Natural killer cell (primary cell): ENCODE measurements at regions not wholly inside any gene's neighbourhood (a gene's known extent, or its start where the extent isn't known, plus 50 kb on each side); places are given as distances from the start of the nearest gene placed in this dataset.

ENCODE experiments used
- ATAC-seq, 3 donors: fragments of 150-1000 bp in 2 of 3; fragments of 200-7000 bp in 1 of 3; cut with Tn5 transposase; 1 replicate in 1 of 3; 2 replicates in 2 of 3; pipeline ENCODE4 v1.10.0; 2021; ENCODE audit warnings: mild to moderate bottlenecking in 2 of 3, moderate library complexity in 2 of 3
- DNase-seq, 2 donors: peaks; one replicate each; pipeline versions ENCODE4 v3.0.0 to v3.0.0-alpha.2; 2013 to 2021; ENCODE audit warnings: mixed read lengths in 1 of 2
- H3K27ac ChIP-seq: one replicate; pipeline ENCODE4 v1.5.1; 2013; ENCODE audit warnings: mild to moderate bottlenecking, low read length
- H3K27me3 ChIP-seq: one replicate; pipeline ENCODE4 v1.6.1; 2013; ENCODE audit warnings: low read length; ENCODE audit not compliant: control insufficient read depth, insufficient read depth
- H3K36me3 ChIP-seq: one replicate; pipeline ENCODE4 v1.6.1; 2013; ENCODE audit warnings: low read length; ENCODE audit not compliant: control insufficient read depth, insufficient read depth
- H3K4me1 ChIP-seq: one replicate; pipeline ENCODE4 v1.6.1; 2013; ENCODE audit warnings: low read length; ENCODE audit not compliant: control insufficient read depth, insufficient read depth
- H3K4me3 ChIP-seq: one replicate; pipeline ENCODE4 v1.5.1; 2013; ENCODE audit warnings: low read length
- H3K9me3 ChIP-seq: one replicate; pipeline ENCODE4 v1.6.1; 2013; ENCODE audit warnings: low read length; ENCODE audit not compliant: control insufficient read depth, insufficient read depth
- H3K27ac Mint-ChIP-seq, 2 donors: one replicate each; pipeline ENCODE4 v1.8.0; 2022; ENCODE audit warnings: mild to moderate bottlenecking in 2 of 2, mixed read lengths in 2 of 2, moderate library complexity in 1 of 2
- H3K27me3 Mint-ChIP-seq, 2 donors: one replicate each; pipeline ENCODE4 v1.8.0; 2022; ENCODE audit warnings: low read depth in 2 of 2, mixed read lengths in 2 of 2
- H3K36me3 Mint-ChIP-seq: one replicate; pipeline ENCODE4 v1.8.0; 2022; ENCODE audit warnings: mixed read lengths
- H3K4me1 Mint-ChIP-seq, 2 donors: one replicate each; pipeline ENCODE4 v1.8.0; 2022; ENCODE audit warnings: mixed read lengths in 2 of 2
- H3K4me3 Mint-ChIP-seq: one replicate; pipeline ENCODE4 v1.8.0; 2022; ENCODE audit warnings: mild to moderate bottlenecking, moderate library complexity, mixed read lengths
- H3K9me3 Mint-ChIP-seq, 2 donors: one replicate each; pipeline ENCODE4 v1.8.0; 2022; ENCODE audit warnings: mixed read lengths in 2 of 2
- CTCF ChIP-seq: fragments of 200-600 bp; IDR thresholded peaks from one replicate; pipeline ENCODE4 v1.8.0; 2022; ENCODE audit warnings: antibody characterized with exemption
- WGBS: methylation state at CpG from one replicate; pipeline ENCODE4 v1.1.7; 2013; ENCODE audit warnings: missing lambda C conversion rate; ENCODE audit not compliant: insufficient coverage; 5-methylcytosine and 5-hydroxymethylcytosine counted together
- intact Hi-C: fragments of 100-400 bp; cut with micrococcal nuclease; formaldehyde crosslinking; loops from one replicate; pipeline ENCODE4 v1.14.2; 2022

DNA sequence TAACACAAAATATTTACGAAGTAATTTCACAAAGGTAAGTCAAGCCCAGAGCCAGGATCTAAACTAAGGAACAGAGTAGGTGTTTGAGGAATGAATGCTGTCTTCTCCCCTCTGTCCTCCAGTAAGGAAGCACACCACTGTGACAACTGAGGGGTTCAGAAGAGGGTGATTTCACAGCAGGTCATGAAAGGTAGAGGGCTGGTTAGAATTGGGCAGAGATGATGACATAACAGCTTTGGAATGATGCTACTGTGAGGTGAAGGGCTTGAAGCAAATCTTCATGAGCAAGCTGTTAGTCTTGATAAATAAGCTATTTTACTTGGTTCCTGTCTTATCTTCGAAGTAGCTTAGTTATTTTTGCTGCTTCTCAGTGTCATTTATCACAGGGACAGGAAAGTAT, 498.6 kb downstream of the FGF9 start:
- Mint-ChIP-seq H3K27ac (no peak overlapping the region), H3K36me3 (no peaks in the 10 kb centered on the region), H3K27me3 (peaks cover 2 to 25% of the 10 kb centered on the region in 2 donors), H3K4me3 (no peak overlapping the region), H3K4me1 (no peaks in the 10 kb centered on the region), H3K9me3 (no peaks in the 10 kb centered on the region)
- ATAC-seq (no peak), DNase-seq (no peak)
- TF ChIP-seq CTCF = no peak
- Histone ChIP-seq H3K36me3 (no peaks in the 10 kb centered on the region), H3K9me3 (no peaks in the 10 kb centered on the region), H3K27ac (no peak overlapping the region), H3K4me3 (no peak overlapping the region), H3K27me3 (no peaks in the 10 kb centered on the region), H3K4me1 (no peaks in the 10 kb centered on the region)
- intact Hi-C loops = no loop called here
- 71% methylated on average over 2 of the region's 2 CpGs for WGBS

DNA sequence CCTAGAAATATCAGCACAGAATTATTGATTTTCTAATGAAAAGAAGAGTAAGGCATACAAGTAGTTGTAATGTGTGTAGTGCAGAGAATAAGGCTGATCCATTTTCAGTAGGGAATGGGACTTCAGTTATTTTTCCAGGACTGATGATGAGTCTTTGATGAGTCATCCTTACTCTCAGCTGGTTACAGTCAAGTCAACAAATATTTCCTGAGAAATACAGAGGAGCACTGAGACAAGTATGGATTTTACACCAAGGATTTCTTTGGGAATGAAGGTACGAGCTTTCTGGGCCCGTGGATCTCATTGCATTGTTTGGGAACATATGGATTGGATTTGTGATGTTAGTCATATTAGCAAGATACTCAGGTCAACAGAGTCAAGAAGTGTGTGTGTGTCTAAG, 502.7 kb downstream of the FGF9 start:
- DNase-seq (no peak), ATAC-seq (no peak)
- Histone ChIP-seq H3K27ac (no peak overlapping the region), H3K27me3 (no peaks in the 10 kb centered on the region), H3K4me1 (no peaks in the 10 kb centered on the region), H3K36me3 (no peaks in the 10 kb centered on the region), H3K4me3 (no peak overlapping the region), H3K9me3 (no peaks in the 10 kb centered on the region)
- intact Hi-C loops = no loop called here
- H3K27me3 Mint-ChIP-seq = peaks cover 7 to 32% of the 10 kb centered on the region in 2 donors
- H3K4me1 Mint-ChIP-seq = no peaks in the 10 kb centered on the region
- H3K36me3 Mint-ChIP-seq = no peaks in the 10 kb centered on the region
- no peak overlapping the region for H3K4me3 Mint-ChIP-seq
- peaks cover 5 to 7% of the 10 kb centered on the region in 2 donors for H3K9me3 Mint-ChIP-seq
- 88% methylated on average over 2 of the region's 2 CpGs for WGBS
- H3K27ac Mint-ChIP-seq = no peak overlapping the region
- TF ChIP-seq CTCF = no peak

DNA sequence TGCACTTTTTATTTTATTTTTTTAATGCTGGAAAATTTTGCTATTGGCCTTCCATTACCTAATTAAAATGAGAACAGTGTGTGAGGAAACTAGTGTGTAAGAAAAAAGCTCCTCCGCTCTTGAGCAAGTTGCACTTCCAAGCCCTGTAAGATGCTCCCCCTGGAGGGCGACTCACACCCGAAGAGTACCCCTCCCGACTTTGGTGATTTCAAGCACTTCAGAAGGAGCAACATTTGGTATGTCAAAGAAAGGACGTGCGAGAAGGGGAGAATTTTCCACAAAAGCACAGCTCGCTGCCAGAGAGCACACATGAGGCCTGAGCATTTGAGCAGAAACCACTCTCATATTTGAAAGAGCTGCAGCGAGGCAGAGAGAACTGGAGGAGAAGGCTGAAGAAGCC, 504.4 kb downstream of the FGF9 start:
- no peak for TF ChIP-seq CTCF
- Histone ChIP-seq H3K27me3 (no peaks in the 10 kb centered on the region), H3K4me1 (no peaks in the 10 kb centered on the region), H3K27ac (no peak overlapping the region), H3K9me3 (no peaks in the 10 kb centered on the region), H3K4me3 (no peak overlapping the region), H3K36me3 (no peaks in the 10 kb centered on the region)
- H3K27me3 Mint-ChIP-seq = peaks cover 5 to 31% of the 10 kb centered on the region in 2 donors
- DNase-seq = no peak
- no peaks in the 10 kb centered on the region for H3K4me1 Mint-ChIP-seq
- H3K27ac Mint-ChIP-seq = no peak overlapping the region
- H3K9me3 Mint-ChIP-seq = peaks cover 5 to 7% of the 10 kb centered on the region in 2 donors
- H3K4me3 Mint-ChIP-seq = no peak overlapping the region
- WGBS = 79% methylated on average over 8 of the region's 8 CpGs
- no peak for ATAC-seq
- H3K36me3 Mint-ChIP-seq = no peaks in the 10 kb centered on the region
- intact Hi-C loops = no loop called here

GRCh38 chr13:22175815-22176214, 504.9 kb downstream of the FGF9 start:
- H3K4me1 ChIP-seq = no peaks in the 10 kb centered on the region
- peaks cover 5 to 7% of the 10 kb centered on the region in 2 donors for H3K9me3 Mint-ChIP-seq
- no peaks in the 10 kb centered on the region for H3K4me1 Mint-ChIP-seq
- no peak for DNase-seq
- no peak overlapping the region for H3K4me3 ChIP-seq
- WGBS = 93% methylated on average over 7 of the region's 7 CpGs
- peaks cover 5 to 25% of the 10 kb centered on the region in 2 donors for H3K27me3 Mint-ChIP-seq
- no peak overlapping the region for H3K4me3 Mint-ChIP-seq
- no peak overlapping the region for H3K27ac Mint-ChIP-seq
- H3K27me3 ChIP-seq = no peaks in the 10 kb centered on the region
- no peaks in the 10 kb centered on the region for H3K36me3 ChIP-seq
- no peaks in the 10 kb centered on the region for H3K9me3 ChIP-seq
- no peak overlapping the region for H3K27ac ChIP-seq
- intact Hi-C loops = no loop called here
- TF ChIP-seq CTCF = no peak
- ATAC-seq = no peak
- H3K36me3 Mint-ChIP-seq = no peaks in the 10 kb centered on the region
